SK-N-SH treated with all-trans-retinoic acid at 6 μM for 48 hours (cell line): ENCODE measurements at regions not wholly inside any gene's neighbourhood (a gene's known extent, or its start where the extent isn't known, plus 50 kb on each side); places are given as distances from the start of the nearest gene placed in this dataset.

Experiments
- BACH2 ChIP-seq: fragments of 250-450 bp; sonication (Bioruptor Pico); IDR thresholded peaks from 2 replicates; pipeline ENCODE4 v1.9.0; 2021; ENCODE audit warnings: mild to moderate bottlenecking, borderline replicate concordance
- GLIS3 ChIP-seq: fragments of 250-450 bp; sonication (Bioruptor Pico); IDR thresholded peaks from 2 replicates; pipeline ENCODE4 v1.5.0; 2020; ENCODE audit warnings: mild to moderate bottlenecking, moderate library complexity
- ISL1 ChIP-seq: fragments of 250-450 bp; sonication (Bioruptor Pico); IDR thresholded peaks from 2 replicates; pipeline ENCODE4 v2.1.2; 2022; ENCODE audit warnings: mild to moderate bottlenecking, moderate library complexity
- PATZ1 ChIP-seq: fragments of 250-450 bp; sonication (Bioruptor Pico); IDR thresholded peaks from 2 replicates; pipeline ENCODE4 v1.8.0; 2020; ENCODE audit warnings: mild to moderate bottlenecking, moderate library complexity, borderline replicate concordance
- TSHZ2 ChIP-seq: fragments of 250-450 bp; sonication (Bioruptor Pico); IDR thresholded peaks from 2 replicates; pipeline ENCODE4 v1.5.0; 2020; ENCODE audit warnings: mild to moderate bottlenecking, moderate library complexity
- ZFP3 ChIP-seq: fragments of 250-450 bp; sonication (Bioruptor Pico); IDR thresholded peaks from 2 replicates; pipeline ENCODE4 v1.5.0; 2020; ENCODE audit warnings: mild to moderate bottlenecking, moderate library complexity
- ZFP30 ChIP-seq: fragments of 450-650 bp; formaldehyde crosslinking; IDR thresholded peaks from 2 replicates; pipeline ENCODE4 v1.5.0; 2022; ENCODE audit warnings: mild to moderate bottlenecking, moderate library complexity
- ZNF70 ChIP-seq: fragments of 450-650 bp; formaldehyde crosslinking; IDR thresholded peaks from 2 replicates; pipeline ENCODE4 v1.5.0; 2020; ENCODE audit warnings: mild to moderate bottlenecking, moderate library complexity

- TF ChIP-seq TSHZ2, result no peak
- TF ChIP-seq BACH2 (CRISPR knock-in tag), result no peak
- TF ChIP-seq ZFP30 (CRISPR knock-in tag), result no peak
- TF ChIP-seq GLIS3, result no peak
- TF ChIP-seq ZNF70 (CRISPR knock-in tag), result no peak
- TF ChIP-seq PATZ1 (CRISPR knock-in tag), result no peak
- no peak for TF ChIP-seq ISL1
- no peak for TF ChIP-seq ZFP3 (CRISPR knock-in tag)
Observed at GRCh38 chr6:148199584-148199983, 143.1 kb upstream of the SASH1 start.
